ENCODE measurements at regions not wholly inside any gene's neighbourhood (a gene's known extent, or its start where the extent isn't known, plus 50 kb on each side); places are given as distances from the start of the nearest gene placed in this dataset.
"Not testable (repeated sequence)": the region's sequence is repeated elsewhere in the genome, so short reads cannot be mapped to it uniquely, and the experiment has no call there.

- DNase-seq (ENCODE audit: low spot score), result no peak
Measured at GRCh38 chr2:145411493-145411892, 891.6 kb upstream of the ZEB2 start.

GRCh38 chr2:145410086-145410485 lies 890.2 kb upstream of the ZEB2 start:
- DNase-seq (ENCODE audit: low spot score), result no peak

GRCh38 chr2:145408980-145409379 lies 889.1 kb upstream of the ZEB2 start:
- DNase-seq (ENCODE audit: low spot score), result no peak

GRCh38 chr2:145404690-145405089 lies 884.8 kb upstream of the ZEB2 start:
- DNase-seq (ENCODE audit: low spot score), result peak; percentile 9

- DNase-seq (ENCODE audit: low spot score), result no peak
Measured at GRCh38 chr2:145402706-145403277, 882.9 kb upstream of the ZEB2 start.

GRCh38 chr2:145399131-145399530 lies 879.2 kb upstream of the ZEB2 start:
- DNase-seq (ENCODE audit: low spot score), result no peak

GRCh38 chr2:145394181-145394580 lies 874.3 kb upstream of the ZEB2 start:
- DNase-seq (ENCODE audit: low spot score), result no peak

- DNase-seq (ENCODE audit: low spot score), result no peak
Measured at GRCh38 chr2:145386973-145387372, 867.1 kb upstream of the ZEB2 start.

- no peak for DNase-seq (ENCODE audit: low spot score)
Measured at GRCh38 chr2:145383961-145384360, 864.0 kb upstream of the ZEB2 start.

GRCh38 chr2:145380436-145381017 lies 860.6 kb upstream of the ZEB2 start:
- peak; percentile 42 for DNase-seq (ENCODE audit: low spot score)

- no peak for DNase-seq (ENCODE audit: low spot score)
Measured at GRCh38 chr2:145379934-145380333, 860.0 kb upstream of the ZEB2 start.

- no peak for DNase-seq (ENCODE audit: low spot score)
Measured at GRCh38 chr2:145374165-145374564, 854.2 kb upstream of the ZEB2 start.

- DNase-seq (ENCODE audit: low spot score), result not testable (repeated sequence)
Measured at GRCh38 chr2:145367334-145367733, 847.4 kb upstream of the ZEB2 start.

- DNase-seq (ENCODE audit: low spot score), result no peak
Measured at GRCh38 chr2:145366341-145366740, 846.4 kb upstream of the ZEB2 start.

GRCh38 chr2:145360129-145360790 lies 840.3 kb upstream of the ZEB2 start:
- DNase-seq (ENCODE audit: low spot score), result no peak

- DNase-seq (ENCODE audit: low spot score), result no peak
Measured at GRCh38 chr2:145359561-145359960, 839.6 kb upstream of the ZEB2 start.

- DNase-seq (ENCODE audit: low spot score), result peak; percentile 14
Measured at GRCh38 chr2:145356056-145356455, 836.1 kb upstream of the ZEB2 start.

- DNase-seq (ENCODE audit: low spot score), result no peak
Measured at GRCh38 chr2:145352484-145352883, 832.6 kb upstream of the ZEB2 start.

GRCh38 chr2:145351864-145352425 lies 832.0 kb upstream of the ZEB2 start:
- DNase-seq (ENCODE audit: low spot score), result no peak

- peak; percentile 79 for DNase-seq (ENCODE audit: low spot score)
Measured at GRCh38 chr2:145350011-145350410, 830.1 kb upstream of the ZEB2 start.

GRCh38 chr2:145344076-145344724 lies 824.3 kb upstream of the ZEB2 start:
- DNase-seq (ENCODE audit: low spot score), result peak; percentile 55

- no peak for DNase-seq (ENCODE audit: low spot score)
Measured at GRCh38 chr2:145343287-145343686, 823.4 kb upstream of the ZEB2 start.

GRCh38 chr2:145341536-145341935 lies 821.6 kb upstream of the ZEB2 start:
- DNase-seq (ENCODE audit: low spot score), result no peak
